Upper lobe of left lung (tissue), 4 donors: ENCODE measurements at regions not wholly inside any gene's neighbourhood (a gene's known extent, or its start where the extent isn't known, plus 50 kb on each side); places are given as distances from the start of the nearest gene placed in this dataset.

Experiments used
- CTCF ChIP-seq, 6 experiments: fragments of 450-650 bp in 4 of 6; fragments of 200-600 bp in 2 of 6; sonication (generic) in 2 of 6; IDR thresholded peaks; one replicate each; pipeline ENCODE4 v1.5.1; 2016 to 2019; ENCODE audit warnings: antibody characterized with exemption in 6 of 6
- EP300 ChIP-seq, 4 donors: sonication (generic); formaldehyde crosslinking; IDR thresholded peaks; one replicate each; pipeline ENCODE4 v1.5.1; 2017; ENCODE audit warnings: antibody characterized with exemption in 4 of 4, control low read depth in 2 of 4
- POLR2A ChIP-seq, 4 donors: fragments of 450-650 bp; IDR thresholded peaks; one replicate each; pipeline ENCODE4 v1.5.1; 2016 to 2017; ENCODE audit warnings: antibody characterized with exemption in 4 of 4, mild to moderate bottlenecking in 2 of 4
- POLR2AphosphoS5 ChIP-seq, 2 donors: sonication (generic); formaldehyde crosslinking; IDR thresholded peaks; one replicate each; pipeline ENCODE4 v1.5.1; 2017; ENCODE audit warnings: antibody characterized with exemption in 2 of 2

- TF ChIP-seq POLR2A (IDR thresholded peaks at IDR 0.05) (no peak), CTCF (IDR thresholded peaks at IDR 0.05) (no peak), EP300 (IDR thresholded peaks at IDR 0.05) (no peak), POLR2AphosphoS5 (IDR thresholded peaks at IDR 0.05) (no peak)
Measured at GRCh38 chr13:34647379-34648150, 294.5 kb upstream of the NBEA start.
